ENCODE measurements at regions not wholly inside any gene's neighbourhood (a gene's known extent, or its start where the extent isn't known, plus 50 kb on each side); places are given as distances from the start of the nearest gene placed in this dataset.

GRCh38 chrX:113986427-113986826 lies 597.5 kb upstream of the HTR2C start:
- in situ Hi-C loops (cut with HindIII; ENCODE audit: low sequenced_read_pairs) = no loop called here
- DNase-seq (ENCODE audit: low read depth, low spot score) = no peak
- no peak overlapping the region for H3K4me3 ChIP-seq (ENCODE audit: low read depth, low read length)
- no peak for TF ChIP-seq CTCF (IDR thresholded peaks at IDR 0.05; ENCODE audit: low read depth, low read length)

GRCh38 chrX:113982766-113983165 lies 601.1 kb upstream of the HTR2C start:
- in situ Hi-C loops (cut with HindIII; ENCODE audit: low sequenced_read_pairs) = no loop called here
- no peak overlapping the region for H3K4me3 ChIP-seq (ENCODE audit: low read depth, low read length)
- DNase-seq (ENCODE audit: low read depth, low spot score) = no peak
- no peak for TF ChIP-seq CTCF (IDR thresholded peaks at IDR 0.05; ENCODE audit: low read depth, low read length)

- no peak overlapping the region for H3K4me3 ChIP-seq (ENCODE audit: low read depth, low read length)
- TF ChIP-seq CTCF (IDR thresholded peaks at IDR 0.05; ENCODE audit: low read depth, low read length) = no peak
- no peak for DNase-seq (ENCODE audit: low read depth, low spot score)
- in situ Hi-C loops (cut with HindIII; ENCODE audit: low sequenced_read_pairs) = no loop called here
Measured at GRCh38 chrX:113980953-113981352, 602.9 kb upstream of the HTR2C start.

GRCh38 chrX:113977887-113978286 lies 606.0 kb upstream of the HTR2C start:
- DNase-seq (ENCODE audit: low read depth, low spot score) = no peak
- H3K4me3 ChIP-seq (ENCODE audit: low read depth, low read length) = no peak overlapping the region
- no peak for TF ChIP-seq CTCF (IDR thresholded peaks at IDR 0.05; ENCODE audit: low read depth, low read length)
- in situ Hi-C loops (cut with HindIII; ENCODE audit: low sequenced_read_pairs) = no loop called here

- no peak for TF ChIP-seq CTCF (IDR thresholded peaks at IDR 0.05; ENCODE audit: low read depth, low read length)
- in situ Hi-C loops (cut with HindIII; ENCODE audit: low sequenced_read_pairs) = no loop called here
- H3K4me3 ChIP-seq (ENCODE audit: low read depth, low read length) = no peak overlapping the region
- no peak for DNase-seq (ENCODE audit: low read depth, low spot score)
Measured at GRCh38 chrX:113975441-113975840, 608.4 kb upstream of the HTR2C start.

- in situ Hi-C loops (cut with HindIII; ENCODE audit: low sequenced_read_pairs) = no loop called here
- H3K4me3 ChIP-seq (ENCODE audit: low read depth, low read length) = no peak overlapping the region
- TF ChIP-seq CTCF (IDR thresholded peaks at IDR 0.05; ENCODE audit: low read depth, low read length) = no peak
- no peak for DNase-seq (ENCODE audit: low read depth, low spot score)
Measured at GRCh38 chrX:113974881-113975280, 609.0 kb upstream of the HTR2C start.

- H3K4me3 ChIP-seq (ENCODE audit: low read depth, low read length) = no peak overlapping the region
- TF ChIP-seq CTCF (IDR thresholded peaks at IDR 0.05; ENCODE audit: low read depth, low read length) = no peak
- in situ Hi-C loops (cut with HindIII; ENCODE audit: low sequenced_read_pairs) = no loop called here
- DNase-seq (ENCODE audit: low read depth, low spot score) = no peak
Measured at GRCh38 chrX:113973706-113974105, 610.2 kb upstream of the HTR2C start.
